MM.1S (cell line): ENCODE measurements at regions not wholly inside any gene's neighbourhood (a gene's known extent, or its start where the extent isn't known, plus 50 kb on each side); places are given as distances from the start of the nearest gene placed in this dataset.

Experiments used
- DNase-seq: peaks from one replicate; pipeline ENCODE4 v3.0.0-alpha.2; 2015
- H2AFZ ChIP-seq: fragments of 300-600 bp; sonication (generic); 2 replicates; pipeline ENCODE4 v1.6.0; 2016; ENCODE audit warnings: antibody characterized with exemption, low read length
- H3F3A ChIP-seq: fragments of 300-600 bp; sonication (generic); 2 replicates; pipeline ENCODE4 v1.6.1; 2016; ENCODE audit warnings: mild to moderate bottlenecking, antibody characterized with exemption, low read length, moderate library complexity, mixed read lengths; ENCODE audit not compliant: insufficient read depth
- H3K27ac ChIP-seq: fragments of 300-600 bp; sonication (generic); 2 replicates; pipeline ENCODE4 v1.5.1; 2016; ENCODE audit warnings: mild to moderate bottlenecking, low read length
- H3K27me3 ChIP-seq: fragments of 300-600 bp; sonication (generic); replicated peaks from 2 replicates; pipeline ENCODE4 v1.6.0; 2016; ENCODE audit warnings: low read length; ENCODE audit not compliant: insufficient read depth
- H3K36me3 ChIP-seq: fragments of 300-600 bp; sonication (generic); replicated peaks from 2 replicates; pipeline ENCODE4 v1.6.1; 2016; ENCODE audit warnings: mild to moderate bottlenecking, low read length, mixed read lengths; ENCODE audit not compliant: insufficient read depth
- H3K4me1 ChIP-seq: fragments of 300-600 bp; sonication (generic); 2 replicates; pipeline ENCODE4 v1.6.1; 2016; ENCODE audit warnings: low read length, mixed read lengths
- H3K4me2 ChIP-seq: fragments of 300-600 bp; sonication (generic); 2 replicates; pipeline ENCODE4 v1.6.0; 2016; ENCODE audit warnings: low read depth, low read length
- H3K4me3 ChIP-seq: fragments of 300-600 bp; sonication (generic); 2 replicates; pipeline ENCODE4 v1.5.1; 2016; ENCODE audit warnings: low read length, mixed read lengths
- H3K79me2 ChIP-seq: fragments of 300-600 bp; sonication (generic); 2 replicates; pipeline ENCODE4 v1.6.1; 2016; ENCODE audit warnings: mixed run types, low read length, mixed read lengths
- H3K9ac ChIP-seq: fragments of 300-600 bp; sonication (generic); 2 replicates; pipeline ENCODE4 v1.6.1; 2016; ENCODE audit warnings: low read length, mixed read lengths
- H3K9me2 ChIP-seq: fragments of 300-600 bp; sonication (generic); replicated peaks from 2 replicates; pipeline ENCODE4 v1.6.1; 2016; ENCODE audit warnings: mild to moderate bottlenecking, low read length, mixed read lengths; ENCODE audit not compliant: insufficient read depth
- H3K9me3 ChIP-seq: fragments of 300-600 bp; sonication (generic); replicated peaks from 2 replicates; pipeline ENCODE4 v1.6.1; 2016; ENCODE audit warnings: mild to moderate bottlenecking, low read length, mixed read lengths; ENCODE audit not compliant: insufficient read depth
- H4K20me1 ChIP-seq: fragments of 300-600 bp; sonication (generic); 2 replicates; pipeline ENCODE4 v1.6.1; 2016; ENCODE audit warnings: mild to moderate bottlenecking, low read length, moderate library complexity, mixed read lengths; ENCODE audit not compliant: insufficient read depth
- EZH2 ChIP-seq: fragments of 300-600 bp; sonication (generic); optimal IDR thresholded peaks from 2 replicates; pipeline ENCODE3; 2017; ENCODE audit warnings: low read depth, mild to moderate bottlenecking, antibody characterized with exemption, low read length, mixed read lengths
- EZH2phosphoT487 ChIP-seq: fragments of 300-600 bp; sonication (generic); IDR thresholded peaks from 2 replicates; pipeline ENCODE4 v1.6.1; 2018; ENCODE audit warnings: antibody characterized with exemption, low read length
- TF ChIP-seq, protein P1 (sequence below): fragments of 300-600 bp; sonication (generic); IDR thresholded peaks from 2 replicates; pipeline ENCODE4 v1.5.1; 2016; ENCODE audit warnings: antibody characterized with exemption, low read length, mixed read lengths

DNA sequence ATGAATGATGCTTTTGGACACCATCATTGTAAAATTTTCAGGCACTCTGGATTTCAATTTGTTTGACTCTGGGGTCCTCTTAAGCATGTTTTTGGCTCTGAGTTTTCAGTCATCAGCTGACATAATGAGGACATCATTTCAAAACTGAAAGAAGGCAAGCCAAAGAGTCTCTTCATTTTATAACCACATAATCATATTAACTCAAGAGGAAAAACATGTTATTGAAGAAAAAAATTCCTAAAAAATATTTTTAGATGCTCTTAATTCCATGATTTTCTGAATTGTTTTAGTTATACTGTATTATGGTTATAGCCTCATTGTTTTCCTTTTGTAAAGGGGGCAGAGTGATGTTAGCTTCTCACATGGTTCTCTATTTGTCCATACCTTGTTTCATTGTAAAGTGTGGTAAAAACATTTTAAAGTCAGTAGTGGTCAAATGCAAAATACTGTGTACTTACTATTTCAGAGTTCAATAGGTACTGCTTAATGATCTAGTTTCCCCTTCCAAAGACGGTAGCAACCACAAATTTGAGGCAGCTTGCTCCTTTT lies 472.1 kb downstream of the DMRT2 start:
- Histone ChIP-seq H3F3A (no peaks in the 10 kb centered on the region), H3K9me3 (no peaks in the 10 kb centered on the region), H4K20me1 (no peaks in the 10 kb centered on the region), H3K36me3 (no peaks in the 10 kb centered on the region), H3K9me2 (no peaks in the 10 kb centered on the region), H3K27me3 (no peaks in the 10 kb centered on the region), H2AFZ (no peak overlapping the region), H3K27ac (no peak overlapping the region), H3K4me2 (no peak overlapping the region), H3K79me2 (no peaks in the 10 kb centered on the region), H3K4me1 (no peaks in the 10 kb centered on the region), H3K9ac (no peak overlapping the region), H3K4me3 (no peak overlapping the region)
- TF ChIP-seq, protein P1, sequence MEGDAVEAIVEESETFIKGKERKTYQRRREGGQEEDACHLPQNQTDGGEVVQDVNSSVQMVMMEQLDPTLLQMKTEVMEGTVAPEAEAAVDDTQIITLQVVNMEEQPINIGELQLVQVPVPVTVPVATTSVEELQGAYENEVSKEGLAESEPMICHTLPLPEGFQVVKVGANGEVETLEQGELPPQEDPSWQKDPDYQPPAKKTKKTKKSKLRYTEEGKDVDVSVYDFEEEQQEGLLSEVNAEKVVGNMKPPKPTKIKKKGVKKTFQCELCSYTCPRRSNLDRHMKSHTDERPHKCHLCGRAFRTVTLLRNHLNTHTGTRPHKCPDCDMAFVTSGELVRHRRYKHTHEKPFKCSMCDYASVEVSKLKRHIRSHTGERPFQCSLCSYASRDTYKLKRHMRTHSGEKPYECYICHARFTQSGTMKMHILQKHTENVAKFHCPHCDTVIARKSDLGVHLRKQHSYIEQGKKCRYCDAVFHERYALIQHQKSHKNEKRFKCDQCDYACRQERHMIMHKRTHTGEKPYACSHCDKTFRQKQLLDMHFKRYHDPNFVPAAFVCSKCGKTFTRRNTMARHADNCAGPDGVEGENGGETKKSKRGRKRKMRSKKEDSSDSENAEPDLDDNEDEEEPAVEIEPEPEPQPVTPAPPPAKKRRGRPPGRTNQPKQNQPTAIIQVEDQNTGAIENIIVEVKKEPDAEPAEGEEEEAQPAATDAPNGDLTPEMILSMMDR = no peak
- no peak for TF ChIP-seq EZH2
- TF ChIP-seq EZH2phosphoT487 = no peak
- no peak for DNase-seq

DNA sequence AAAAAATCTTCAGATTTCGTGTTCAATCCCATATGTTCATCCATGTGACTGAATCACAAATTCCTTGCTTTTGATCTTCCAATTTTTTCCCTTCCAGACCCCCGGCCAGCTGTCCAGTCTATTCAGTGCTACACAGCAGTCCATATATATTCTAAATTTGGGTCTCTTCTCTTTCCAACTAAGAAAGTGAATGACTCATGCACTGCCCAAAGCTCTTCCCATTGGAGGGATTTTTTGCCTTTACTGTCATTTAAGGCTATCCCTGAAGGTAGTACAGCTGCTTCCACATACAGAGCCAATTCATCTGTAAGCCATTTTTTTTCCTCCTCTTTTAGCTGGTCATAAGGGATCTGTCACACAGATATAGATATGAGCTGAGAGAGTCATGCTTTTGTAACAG lies 478.3 kb downstream of the DMRT2 start:
- no peaks in the 10 kb centered on the region for H3K9me2 ChIP-seq
- H2AFZ ChIP-seq = no peak overlapping the region
- H3K27ac ChIP-seq = no peak overlapping the region
- no peak overlapping the region for H3K4me2 ChIP-seq
- H4K20me1 ChIP-seq = no peaks in the 10 kb centered on the region
- H3F3A ChIP-seq = no peaks in the 10 kb centered on the region
- H3K4me3 ChIP-seq = no peak overlapping the region
- no peak for DNase-seq
- H3K9ac ChIP-seq = no peak overlapping the region
- no peaks in the 10 kb centered on the region for H3K36me3 ChIP-seq
- no peaks in the 10 kb centered on the region for H3K79me2 ChIP-seq
- H3K4me1 ChIP-seq = no peaks in the 10 kb centered on the region
- TF ChIP-seq, protein P1 = no peak
- no peak for TF ChIP-seq EZH2phosphoT487
- TF ChIP-seq EZH2 = no peak
- no peaks in the 10 kb centered on the region for H3K9me3 ChIP-seq
- H3K27me3 ChIP-seq = no peaks in the 10 kb centered on the region

DNA sequence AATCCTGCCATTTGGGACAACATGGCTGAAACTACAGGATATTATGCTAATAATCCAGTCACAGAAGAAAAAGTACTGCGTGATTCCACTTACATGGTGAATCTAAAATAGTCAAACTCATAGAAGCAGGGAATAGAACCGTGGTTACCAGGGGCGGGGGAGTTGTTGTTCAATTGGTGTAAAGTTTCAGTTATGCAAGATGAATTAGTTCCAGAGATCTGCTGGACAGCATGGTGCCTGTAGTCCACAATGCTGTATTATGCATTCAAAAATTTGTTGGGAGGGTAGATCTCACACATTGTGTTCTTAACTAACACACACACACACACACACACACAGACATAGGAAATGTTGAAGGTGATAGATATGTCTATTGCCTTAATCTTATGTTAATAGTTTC lies 480.5 kb downstream of the DMRT2 start:
- no peak for TF ChIP-seq EZH2phosphoT487
- TF ChIP-seq, protein P1 = no peak
- no peak for TF ChIP-seq EZH2
- Histone ChIP-seq H3K9me3 (no peaks in the 10 kb centered on the region), H3K27me3 (no peaks in the 10 kb centered on the region), H3K36me3 (no peaks in the 10 kb centered on the region), H3F3A (no peaks in the 10 kb centered on the region), H4K20me1 (no peaks in the 10 kb centered on the region), H3K9ac (no peak overlapping the region), H3K4me2 (no peak overlapping the region), H3K9me2 (no peaks in the 10 kb centered on the region), H3K4me1 (0 out of 2 replicates have a peak, but pooled peaks cover 3% of the 10 kb centered on the region), H3K27ac (no peak overlapping the region), H3K4me3 (no peak overlapping the region), H3K79me2 (no peaks in the 10 kb centered on the region), H2AFZ (no peak overlapping the region)
- no peak for DNase-seq
